KMS-11 (cell line): ENCODE measurements at regions not wholly inside any gene's neighbourhood (a gene's known extent, or its start where the extent isn't known, plus 50 kb on each side); places are given as distances from the start of the nearest gene placed in this dataset.
"Not testable (repeated sequence)": the region's sequence is repeated elsewhere in the genome, so short reads cannot be mapped to it uniquely, and the experiment has no call there.

Experiments
- H2AFZ ChIP-seq: fragments of 200-600 bp; sonication (generic); 2 replicates; pipeline ENCODE4 v1.6.1; 2016; ENCODE audit warnings: antibody characterized with exemption, mixed run types, low read depth
- H3K27ac ChIP-seq: fragments of 200-600 bp; sonication (generic); 2 replicates; pipeline ENCODE4 v1.6.1; 2016; ENCODE audit warnings: mild to moderate bottlenecking, mixed run types
- H3K27me3 ChIP-seq: fragments of 200-600 bp; sonication (generic); 2 replicates; pipeline ENCODE4 v1.6.1; 2017; ENCODE audit warnings: mild to moderate bottlenecking, low read depth, mixed run types, moderate library complexity; ENCODE audit not compliant: insufficient read depth
- H3K36me3 ChIP-seq: fragments of 200-600 bp; sonication (generic); 2 replicates; pipeline ENCODE4 v1.6.1; 2017; ENCODE audit warnings: mild to moderate bottlenecking, mixed run types; ENCODE audit not compliant: insufficient read depth
- H3K4me1 ChIP-seq: fragments of 200-600 bp; sonication (generic); 2 replicates; pipeline ENCODE4 v1.6.1; 2016; ENCODE audit warnings: mild to moderate bottlenecking, low read depth, mixed run types; ENCODE audit not compliant: poor library complexity, severe bottlenecking
- H3K4me2 ChIP-seq: fragments of 200-600 bp; sonication (generic); 2 replicates; pipeline ENCODE4 v1.7.0; 2016; ENCODE audit warnings: mild to moderate bottlenecking, mixed run types
- H3K4me3 ChIP-seq: fragments of 200-600 bp; sonication (generic); IDR thresholded peaks from 2 replicates; pipeline ENCODE4 v1.6.1; 2017; ENCODE audit warnings: low read depth, low read length, mixed read lengths; ENCODE audit not compliant: insufficient read depth
- H3K79me2 ChIP-seq: fragments of 200-600 bp; sonication (generic); 2 replicates; pipeline ENCODE4 v1.6.1; 2016; ENCODE audit warnings: low read depth, mixed run types; ENCODE audit not compliant: insufficient read depth
- H3K9ac ChIP-seq: fragments of 200-600 bp; sonication (generic); 2 replicates; pipeline ENCODE4 v1.6.1; 2016; ENCODE audit warnings: mild to moderate bottlenecking, mixed run types
- H4K20me1 ChIP-seq: fragments of 200-600 bp; sonication (generic); 2 replicates; pipeline ENCODE4 v1.6.1; 2016; ENCODE audit warnings: mild to moderate bottlenecking, mixed run types; ENCODE audit not compliant: insufficient read depth
- TF ChIP-seq, protein P1 (sequence below): fragments of 200-600 bp; sonication (generic); conservative IDR thresholded peaks from 2 replicates; pipeline ENCODE4 v1.6.1; 2017; ENCODE audit warnings: low read depth, mild to moderate bottlenecking, antibody characterized with exemption, low read length, moderate library complexity, mixed read lengths

GRCh38 chr15:20355256-20355868 is 186.2 kb downstream of the GOLGA6L6 start:
- H3K79me2 ChIP-seq = no peaks in the 10 kb centered on the region
- TF ChIP-seq, protein P1, sequence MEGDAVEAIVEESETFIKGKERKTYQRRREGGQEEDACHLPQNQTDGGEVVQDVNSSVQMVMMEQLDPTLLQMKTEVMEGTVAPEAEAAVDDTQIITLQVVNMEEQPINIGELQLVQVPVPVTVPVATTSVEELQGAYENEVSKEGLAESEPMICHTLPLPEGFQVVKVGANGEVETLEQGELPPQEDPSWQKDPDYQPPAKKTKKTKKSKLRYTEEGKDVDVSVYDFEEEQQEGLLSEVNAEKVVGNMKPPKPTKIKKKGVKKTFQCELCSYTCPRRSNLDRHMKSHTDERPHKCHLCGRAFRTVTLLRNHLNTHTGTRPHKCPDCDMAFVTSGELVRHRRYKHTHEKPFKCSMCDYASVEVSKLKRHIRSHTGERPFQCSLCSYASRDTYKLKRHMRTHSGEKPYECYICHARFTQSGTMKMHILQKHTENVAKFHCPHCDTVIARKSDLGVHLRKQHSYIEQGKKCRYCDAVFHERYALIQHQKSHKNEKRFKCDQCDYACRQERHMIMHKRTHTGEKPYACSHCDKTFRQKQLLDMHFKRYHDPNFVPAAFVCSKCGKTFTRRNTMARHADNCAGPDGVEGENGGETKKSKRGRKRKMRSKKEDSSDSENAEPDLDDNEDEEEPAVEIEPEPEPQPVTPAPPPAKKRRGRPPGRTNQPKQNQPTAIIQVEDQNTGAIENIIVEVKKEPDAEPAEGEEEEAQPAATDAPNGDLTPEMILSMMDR = no peak
- H3K9ac ChIP-seq = no peak overlapping the region
- no peak overlapping the region for H3K4me3 ChIP-seq
- H3K36me3 ChIP-seq = no peaks in the 10 kb centered on the region
- no peak overlapping the region for H3K4me2 ChIP-seq
- H2AFZ ChIP-seq = no peak overlapping the region
- no peak overlapping the region for H3K27ac ChIP-seq
- no peaks in the 10 kb centered on the region for H3K27me3 ChIP-seq
- no peaks in the 10 kb centered on the region for H3K4me1 ChIP-seq
- H4K20me1 ChIP-seq = no peaks in the 10 kb centered on the region

DNA sequence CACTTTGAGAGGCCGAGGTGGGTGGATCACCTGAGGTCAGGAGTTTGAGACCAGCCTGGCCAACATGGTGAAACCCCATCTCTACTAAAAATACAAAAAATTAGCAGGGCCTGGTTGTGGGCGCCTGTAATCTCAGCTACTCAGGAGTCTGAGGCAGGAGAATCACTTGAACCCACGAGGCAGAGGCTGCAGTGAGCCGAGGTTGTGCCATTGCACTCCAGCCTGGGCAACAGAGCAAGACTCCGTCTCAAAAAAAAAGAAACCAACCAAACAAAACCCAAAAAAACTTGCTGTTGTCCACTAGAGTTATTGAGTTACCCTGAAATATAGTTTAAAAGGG is 186.7 kb downstream of the GOLGA6L6 start:
- H3K4me1 ChIP-seq, H3K27ac ChIP-seq, H4K20me1 ChIP-seq, H3K79me2 ChIP-seq, H2AFZ ChIP-seq, H3K27me3 ChIP-seq, H3K36me3 ChIP-seq, H3K4me2 ChIP-seq, H3K4me3 ChIP-seq, H3K9ac ChIP-seq: not testable (repeated sequence)

DNA sequence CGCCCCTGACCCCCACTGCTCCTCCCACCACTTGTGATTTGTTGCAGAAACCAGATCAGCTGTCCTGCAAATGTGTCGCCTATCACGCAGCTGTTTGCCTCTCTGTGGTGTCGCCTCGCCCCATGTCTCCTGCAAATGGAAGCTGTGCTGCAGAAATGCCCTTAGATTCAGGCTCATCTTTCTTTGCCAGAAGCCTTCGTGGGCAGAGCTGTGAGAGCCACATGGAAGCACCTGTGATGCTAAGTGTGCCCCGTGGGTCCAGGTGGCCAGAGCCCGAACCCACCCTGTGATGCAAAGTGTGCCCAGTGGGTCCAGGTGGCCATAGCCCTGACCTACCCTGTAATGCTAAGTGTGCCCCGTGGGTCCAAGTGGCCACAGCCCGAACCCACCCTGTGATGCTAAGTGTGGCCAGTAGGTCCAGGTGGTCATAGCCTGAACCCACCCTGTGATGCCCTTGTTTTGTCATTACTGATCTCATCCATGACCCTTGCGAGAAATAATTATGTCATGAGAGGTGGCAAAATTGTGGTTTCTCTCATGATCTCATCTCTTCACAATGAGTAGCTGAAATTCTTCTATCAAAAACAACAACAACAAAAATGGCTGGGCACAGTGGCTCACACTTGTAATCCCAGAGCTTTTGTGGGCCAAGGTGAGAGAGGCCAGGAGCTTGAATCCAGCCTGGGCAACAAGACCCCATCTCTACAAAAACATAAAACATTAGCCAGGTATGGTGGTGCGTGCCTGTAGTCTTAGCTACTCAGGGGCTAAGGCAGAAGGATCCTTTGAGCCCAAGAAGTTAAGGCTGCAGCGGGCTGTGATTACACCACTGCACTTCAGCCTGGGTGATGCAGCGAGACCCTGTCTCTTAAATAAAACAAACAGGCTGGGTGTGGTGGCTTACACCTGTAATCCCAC is 187.4 kb downstream of the GOLGA6L6 start:
- H3K27ac ChIP-seq = no peak overlapping the region

DNA sequence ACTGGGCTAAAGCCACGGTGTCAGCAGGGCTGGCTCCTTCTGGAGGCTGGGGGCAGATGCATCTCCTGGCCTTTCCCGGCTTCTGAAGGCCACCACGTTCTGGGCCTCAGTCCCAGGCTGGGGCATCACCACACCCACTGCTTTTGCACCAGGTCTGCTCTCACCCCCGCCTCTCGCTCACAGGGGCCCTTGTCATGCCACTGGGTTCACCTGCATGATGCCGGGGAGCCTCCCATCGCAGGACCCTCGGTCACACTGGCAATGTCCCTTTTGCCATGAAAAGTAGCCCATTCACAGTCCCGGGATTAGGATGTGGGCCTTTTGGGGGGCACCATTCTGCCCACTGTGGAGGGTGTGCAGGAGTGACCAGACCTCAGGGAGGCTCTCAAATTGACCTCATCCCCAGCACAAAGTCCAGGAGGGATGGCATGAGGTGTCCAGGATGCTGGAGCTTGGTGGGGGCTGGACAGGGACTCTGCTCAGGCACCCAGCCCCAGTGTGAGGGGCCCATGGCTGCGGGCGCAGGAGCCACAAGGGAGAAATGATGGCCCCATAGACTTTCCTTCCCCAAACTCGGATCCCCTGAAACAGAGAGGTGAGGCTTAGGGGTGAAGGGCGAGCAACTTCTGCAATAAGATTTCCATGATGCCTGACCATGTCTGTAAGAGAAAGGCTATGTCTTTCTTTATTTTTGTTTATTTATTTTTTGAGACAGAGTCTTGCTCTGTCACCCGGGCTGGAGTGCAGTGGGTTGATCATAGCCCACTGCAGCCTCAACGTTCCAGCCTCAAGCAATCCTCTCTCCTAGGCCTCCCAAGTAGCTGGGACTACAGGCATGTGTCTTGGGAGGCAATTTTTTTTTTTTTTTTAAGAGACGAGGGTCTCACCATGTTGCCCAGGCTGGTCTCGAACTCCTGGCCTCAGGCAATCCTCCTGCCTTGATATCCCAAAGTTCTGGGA is 189.1 kb downstream of the GOLGA6L6 start:
- H4K20me1 ChIP-seq = no peaks in the 10 kb centered on the region
- no peak overlapping the region for H3K9ac ChIP-seq
- no peaks in the 10 kb centered on the region for H3K4me1 ChIP-seq
- no peaks in the 10 kb centered on the region for H3K36me3 ChIP-seq
- H3K4me2 ChIP-seq = no peak overlapping the region
- no peaks in the 10 kb centered on the region for H3K27me3 ChIP-seq
- no peak overlapping the region for H2AFZ ChIP-seq
- H3K79me2 ChIP-seq = no peaks in the 10 kb centered on the region
- TF ChIP-seq, protein P1 = no peak
- H3K4me3 ChIP-seq = no peak overlapping the region
- no peak overlapping the region for H3K27ac ChIP-seq

More for the DNA sequence above, 187.4 kb downstream of the GOLGA6L6 start:
- Histone ChIP-seq H3K79me2 (no peaks in the 10 kb centered on the region), H3K4me2 (no peak overlapping the region), H3K36me3 (no peaks in the 10 kb centered on the region), H2AFZ (no peak overlapping the region), H3K27me3 (no peaks in the 10 kb centered on the region), H4K20me1 (no peaks in the 10 kb centered on the region), H3K4me3 (no peak overlapping the region), H3K4me1 (no peaks in the 10 kb centered on the region), H3K9ac (no peak overlapping the region)
- TF ChIP-seq, protein P1 = no peak
